OCI-M1 (cell line): ENCODE measurements at regions not wholly inside any gene's neighbourhood (a gene's known extent, or its start where the extent isn't known, plus 50 kb on each side); places are given as distances from the start of the nearest gene placed in this dataset.

Experiments used
- DNase-seq: peaks from one replicate; lab custom pipeline; 2025; lab: John Stamatoyannopoulos, UW

- DNase-seq: no peak
Observed at GRCh38 chr5:30846171-30846570, 347.3 kb upstream of the CDH6 start.

GRCh38 chr5:30845194-30845593 lies 348.3 kb upstream of the CDH6 start:
- DNase-seq: no peak

GRCh38 chr5:30843541-30843940 lies 349.9 kb upstream of the CDH6 start:
- DNase-seq: no peak

- no peak for DNase-seq
Observed at GRCh38 chr5:30839956-30840355, 353.5 kb upstream of the CDH6 start.

- no peak for DNase-seq
Observed at GRCh38 chr5:30838936-30839496, 354.5 kb upstream of the CDH6 start.

GRCh38 chr5:30832519-30832918 lies 361.0 kb upstream of the CDH6 start:
- no peak for DNase-seq

- DNase-seq: no peak
Observed at GRCh38 chr5:30831605-30832004, 361.9 kb upstream of the CDH6 start.

- DNase-seq: no peak
Observed at GRCh38 chr5:30831123-30831522, 362.4 kb upstream of the CDH6 start.

- DNase-seq: no peak
Observed at GRCh38 chr5:30811298-30811697, 382.2 kb upstream of the CDH6 start.

- DNase-seq: no peak
Observed at GRCh38 chr5:30809933-30810332, 383.6 kb upstream of the CDH6 start.

GRCh38 chr5:30808996-30809395 lies 384.5 kb upstream of the CDH6 start:
- DNase-seq: peak; percentile 11

GRCh38 chr5:30804739-30805505 lies 388.6 kb upstream of the CDH6 start:
- DNase-seq: no peak

GRCh38 chr5:30802961-30803705 lies 390.4 kb upstream of the CDH6 start:
- DNase-seq: no peak

- no peak for DNase-seq
Observed at GRCh38 chr5:30781643-30782042, 411.8 kb upstream of the CDH6 start.

GRCh38 chr5:30768056-30768690 lies 425.3 kb upstream of the CDH6 start:
- no peak for DNase-seq

GRCh38 chr5:30765706-30766105 lies 427.8 kb upstream of the CDH6 start:
- DNase-seq: no peak

- DNase-seq: no peak
Observed at GRCh38 chr5:30765227-30765626, 428.3 kb upstream of the CDH6 start.

GRCh38 chr5:30764704-30765103 lies 428.8 kb upstream of the CDH6 start:
- no peak for DNase-seq

- no peak for DNase-seq
Observed at GRCh38 chr5:30759731-30760130, 433.8 kb upstream of the CDH6 start.

- DNase-seq: no peak
Observed at GRCh38 chr5:30752015-30752414, 441.5 kb upstream of the CDH6 start.

- DNase-seq: no peak
Observed at GRCh38 chr5:30749971-30750370, 443.5 kb upstream of the CDH6 start.

- no peak for DNase-seq
Observed at GRCh38 chr5:30747412-30747811, 446.1 kb upstream of the CDH6 start.

- DNase-seq: no peak
Observed at GRCh38 chr5:30736669-30737068, 456.8 kb upstream of the CDH6 start.
